DMS153 treated with DMSO at 0.1 percent for 48 hours (cell line): ENCODE measurements at regions not wholly inside any gene's neighbourhood (a gene's known extent, or its start where the extent isn't known, plus 50 kb on each side); places are given as distances from the start of the nearest gene placed in this dataset.

Experiments
- DNase-seq: peaks from one replicate; lab custom pipeline; 2025; ENCODE audit not compliant: unreplicated experiment; lab: John Stamatoyannopoulos, UW

GRCh38 chr1:91152331-91152730 is 130.5 kb upstream of the ZNF644 start:
- DNase-seq: no peak

GRCh38 chr1:91151702-91152101 is 129.9 kb upstream of the ZNF644 start:
- DNase-seq: no peak

- DNase-seq: no peak
These were observed 126.8 kb upstream of the ZNF644 start for GRCh38 chr1:91148641-91149069.

GRCh38 chr1:91141858-91142257 is 120.0 kb upstream of the ZNF644 start:
- no peak for DNase-seq

GRCh38 chr1:91138959-91139358 is 117.1 kb upstream of the ZNF644 start:
- DNase-seq: no peak

GRCh38 chr1:91137173-91137852 is 115.5 kb upstream of the ZNF644 start:
- no peak for DNase-seq

- no peak for DNase-seq
These were observed 114.0 kb upstream of the ZNF644 start for GRCh38 chr1:91135799-91136198.

- no peak for DNase-seq
These were observed 111.4 kb upstream of the ZNF644 start for GRCh38 chr1:91133248-91133647.

GRCh38 chr1:91130256-91130985 is 108.6 kb upstream of the ZNF644 start:
- DNase-seq: no peak

- no peak for DNase-seq
These were observed 107.6 kb upstream of the ZNF644 start for GRCh38 chr1:91129458-91129857.

GRCh38 chr1:91129017-91129416 is 107.2 kb upstream of the ZNF644 start:
- no peak for DNase-seq

GRCh38 chr1:91124989-91125417 is 103.2 kb upstream of the ZNF644 start:
- no peak for DNase-seq

GRCh38 chr1:91124290-91124985 is 102.6 kb upstream of the ZNF644 start:
- no peak for DNase-seq

GRCh38 chr1:91123773-91124172 is 101.9 kb upstream of the ZNF644 start:
- no peak for DNase-seq

GRCh38 chr1:91123319-91123718 is 101.5 kb upstream of the ZNF644 start:
- DNase-seq: no peak

- no peak for DNase-seq
These were observed 100.4 kb upstream of the ZNF644 start for GRCh38 chr1:91122106-91122717.

- DNase-seq: no peak
These were observed 99.5 kb upstream of the ZNF644 start for GRCh38 chr1:91121366-91121765.

- DNase-seq: no peak
These were observed 99.1 kb upstream of the ZNF644 start for GRCh38 chr1:91120936-91121335.

- DNase-seq: no peak
These were observed 98.6 kb upstream of the ZNF644 start for GRCh38 chr1:91120421-91120820.

GRCh38 chr1:91104712-91105111 is 82.9 kb upstream of the ZNF644 start:
- no peak for DNase-seq

- DNase-seq: no peak
These were observed 79.5 kb upstream of the ZNF644 start for GRCh38 chr1:91101328-91101727.
